Activated CD4-positive, alpha-beta T cell treated with anti-CD3 and anti-CD28 coated beads for 36 hours (primary cell): ENCODE measurements at regions not wholly inside any gene's neighbourhood (a gene's known extent, or its start where the extent isn't known, plus 50 kb on each side); places are given as distances from the start of the nearest gene placed in this dataset.

Experiments used
- ATAC-seq: fragments of 200-7000 bp; cut with Tn5 transposase; one replicate; pipeline ENCODE4 v1.10.0; 2021; ENCODE audit warnings: mild to moderate bottlenecking, moderate library complexity
- CTCF ChIA-PET: fragments of 350-600 bp; sonication (Branson Sonifier 250); formaldehyde crosslinking; loops from one replicate; lab custom pipeline; 2021; ENCODE audit warnings: antibody characterized with exemption; lab: Charles Lee
- POLR2A ChIA-PET: fragments of 350-600 bp; sonication (Branson Sonifier 250); formaldehyde crosslinking; loops from one replicate; lab custom pipeline; 2021; ENCODE audit warnings: antibody characterized with exemption, inconsistent platforms; lab: Charles Lee
- DNase-seq: peaks from one replicate; pipeline ENCODE4 v3.0.0-alpha.2; 2020
- H3K27ac Mint-ChIP-seq: one replicate; pipeline ENCODE4 v1.8.0; 2021; ENCODE audit warnings: mixed read lengths
- H3K27me3 Mint-ChIP-seq: one replicate; pipeline ENCODE4 v1.8.0; 2021; ENCODE audit warnings: mixed read lengths
- H3K36me3 Mint-ChIP-seq: one replicate; pipeline ENCODE4 v1.8.0; 2021; ENCODE audit warnings: low read depth, mixed read lengths
- H3K4me1 Mint-ChIP-seq: one replicate; pipeline ENCODE4 v1.8.0; 2021; ENCODE audit warnings: mixed read lengths
- H3K4me3 Mint-ChIP-seq: one replicate; pipeline ENCODE4 v1.8.0; 2021; ENCODE audit warnings: mild to moderate bottlenecking, moderate library complexity, mixed read lengths
- H3K9me3 Mint-ChIP-seq: one replicate; pipeline ENCODE4 v1.8.0; 2021; ENCODE audit warnings: low read depth, mixed read lengths
- intact Hi-C, 2 experiments: fragments of 100-400 bp; cut with DNase I in 1 of 2; cut with micrococcal nuclease in 1 of 2; formaldehyde crosslinking; loops; one replicate each; pipeline versions ENCODE4 v1.14.2 to v1.15.1; 2022 to 2024; cut with DNase I, micrococcal nuclease

DNA sequence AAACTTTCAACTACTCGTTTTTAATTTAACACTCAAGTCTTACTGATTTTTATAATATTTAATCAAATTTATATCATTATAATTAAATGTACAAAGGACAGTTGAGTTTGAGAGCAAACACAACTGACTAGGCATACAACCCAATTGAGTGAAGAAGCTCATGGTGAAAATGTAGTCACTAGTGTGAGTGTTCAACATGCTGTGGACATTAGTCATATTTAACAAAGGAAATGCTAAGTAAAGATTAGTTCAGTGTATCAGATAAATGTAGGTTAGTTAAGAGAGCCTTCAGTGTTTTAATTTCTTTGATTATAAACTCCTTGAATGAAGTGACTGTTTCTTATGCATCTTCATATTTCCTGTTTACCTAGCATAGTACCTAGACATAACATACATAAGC lies 444.2 kb upstream of the GOLIM4 start:
- H3K4me1 Mint-ChIP-seq: no peaks in the 10 kb centered on the region

DNA sequence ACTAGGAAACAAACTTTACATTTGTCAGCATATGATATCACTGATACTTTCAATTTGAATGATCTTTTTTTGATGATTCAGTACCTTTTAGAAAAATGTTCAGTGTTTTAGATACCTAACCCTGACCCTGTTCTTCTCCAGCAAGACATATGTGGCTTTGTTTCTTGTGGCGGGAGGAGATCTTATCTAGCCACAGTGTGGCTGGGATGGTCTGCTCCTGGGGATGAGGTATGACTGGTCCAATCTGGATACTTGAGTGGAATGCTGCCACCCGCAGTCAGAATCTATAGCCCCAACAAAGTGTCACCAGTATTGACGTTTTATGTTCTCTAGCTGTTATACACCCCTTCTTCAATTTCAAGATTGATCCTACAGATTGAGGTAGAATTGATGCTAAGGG lies 439.0 kb upstream of the GOLIM4 start:
- no peaks in the 10 kb centered on the region for H3K9me3 Mint-ChIP-seq
- H3K27ac Mint-ChIP-seq: no peak overlapping the region
- POLR2A ChIA-PET: no interaction called here
- CTCF ChIA-PET: no interaction called here
- H3K27me3 Mint-ChIP-seq: peaks cover 3% of the 10 kb centered on the region
- intact Hi-C loops: no loop called here
- no peaks in the 10 kb centered on the region for H3K4me1 Mint-ChIP-seq
- no peak for ATAC-seq
- DNase-seq: no peak
- no peak overlapping the region for H3K4me3 Mint-ChIP-seq
- H3K36me3 Mint-ChIP-seq: no peaks in the 10 kb centered on the region

More for the DNA sequence above, 444.2 kb upstream of the GOLIM4 start:
- ChIA-PET POLR2A (no interaction called here), CTCF (interaction anchor here (0.9 kb wide), 1 partner anchor 29 kb away, joined by 3 read pairs; no protein-coding TSS in a partner anchor)
- H3K36me3 Mint-ChIP-seq: no peaks in the 10 kb centered on the region
- ATAC-seq (no peak), DNase-seq (no peak)
- H3K9me3 Mint-ChIP-seq: peaks cover 4% of the 10 kb centered on the region
- no peak overlapping the region for H3K4me3 Mint-ChIP-seq
- intact Hi-C loops: no loop called here
- H3K27ac Mint-ChIP-seq: no peak overlapping the region
- peaks cover 3% of the 10 kb centered on the region for H3K27me3 Mint-ChIP-seq

DNA sequence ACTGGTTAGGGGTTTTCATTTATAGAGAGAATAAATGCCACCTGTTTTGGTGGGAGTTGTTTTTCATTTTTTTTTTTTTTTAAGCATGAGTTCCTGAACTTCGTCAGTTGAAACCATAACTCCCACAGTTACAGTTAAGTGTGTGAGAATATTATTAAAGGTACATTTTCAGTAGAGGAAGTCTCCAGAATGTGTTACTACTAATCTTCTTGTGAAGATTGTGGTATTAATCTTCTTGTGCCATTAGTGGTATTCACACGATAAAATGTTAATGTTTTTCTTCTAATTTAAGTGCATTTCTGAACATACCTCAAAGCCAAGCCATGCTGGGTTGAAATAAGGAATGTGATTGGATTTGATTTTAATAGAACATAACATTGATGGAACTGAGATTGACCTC lies 437.9 kb upstream of the GOLIM4 start:
- H3K27me3 Mint-ChIP-seq: peaks cover 3% of the 10 kb centered on the region
- ATAC-seq (no peak), DNase-seq (no peak)
- ChIA-PET POLR2A (no interaction called here), CTCF (no interaction called here)
- no peak overlapping the region for H3K27ac Mint-ChIP-seq
- H3K4me3 Mint-ChIP-seq: no peak overlapping the region
- peaks cover 1% of the 10 kb centered on the region for H3K9me3 Mint-ChIP-seq
- no peaks in the 10 kb centered on the region for H3K36me3 Mint-ChIP-seq
- H3K4me1 Mint-ChIP-seq: no peaks in the 10 kb centered on the region
- intact Hi-C loops: no loop called here

DNA sequence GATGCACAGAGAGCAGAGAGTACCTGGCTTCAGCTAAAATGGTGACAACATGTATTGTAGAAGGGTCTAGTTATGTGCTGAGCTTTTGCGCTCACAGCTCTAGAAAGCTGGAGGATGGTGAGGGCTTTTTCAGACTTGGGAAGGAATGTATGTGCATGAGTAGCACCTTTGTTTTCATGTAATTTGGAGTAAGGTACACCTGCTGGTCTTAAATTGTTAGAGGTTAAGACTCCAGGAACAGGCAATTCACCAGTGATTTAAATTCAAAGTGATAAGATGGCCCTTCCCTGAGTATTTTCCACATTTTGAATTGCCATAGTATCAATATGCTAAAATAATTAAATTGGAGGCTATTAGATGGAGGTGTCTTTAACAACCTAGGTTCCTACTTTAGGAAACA lies 436.4 kb upstream of the GOLIM4 start:
- intact Hi-C loops: no loop called here
- Mint-ChIP-seq H3K4me3 (no peak overlapping the region), H3K9me3 (peaks cover 3% of the 10 kb centered on the region), H3K4me1 (no peaks in the 10 kb centered on the region), H3K27ac (no peak overlapping the region), H3K36me3 (no peaks in the 10 kb centered on the region), H3K27me3 (peaks cover 3% of the 10 kb centered on the region)
- POLR2A ChIA-PET: no interaction called here
- DNase-seq (no peak), ATAC-seq (no peak)
- CTCF ChIA-PET: no interaction called here

DNA sequence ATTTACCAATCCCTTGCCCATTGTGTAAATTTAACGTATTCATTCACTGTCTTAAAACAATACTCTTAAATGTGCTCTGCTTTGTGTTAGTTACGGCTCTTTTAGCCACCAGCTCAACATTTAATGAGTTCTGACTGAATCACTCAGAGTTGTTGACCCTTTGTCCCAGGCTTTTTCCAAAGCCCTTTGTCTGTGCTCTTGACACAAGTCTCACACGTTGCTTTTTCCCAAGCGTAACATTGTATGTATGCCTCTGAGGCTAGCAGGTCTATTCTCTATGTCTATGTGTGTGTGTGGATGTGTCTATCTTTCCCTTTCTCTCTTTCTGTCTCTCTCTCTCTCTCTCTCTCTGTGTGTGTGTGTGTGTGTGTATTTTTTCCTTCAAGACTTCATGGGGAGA lies 435.4 kb upstream of the GOLIM4 start:
- Mint-ChIP-seq H3K27me3 (peaks cover 3% of the 10 kb centered on the region), H3K9me3 (peaks cover 3% of the 10 kb centered on the region), H3K27ac (no peak overlapping the region), H3K4me1 (no peaks in the 10 kb centered on the region), H3K36me3 (no peaks in the 10 kb centered on the region), H3K4me3 (no peak overlapping the region)
- DNase-seq (no peak), ATAC-seq (no peak)
- intact Hi-C loops: no loop called here
- CTCF ChIA-PET: no interaction called here
- POLR2A ChIA-PET: no interaction called here

DNA sequence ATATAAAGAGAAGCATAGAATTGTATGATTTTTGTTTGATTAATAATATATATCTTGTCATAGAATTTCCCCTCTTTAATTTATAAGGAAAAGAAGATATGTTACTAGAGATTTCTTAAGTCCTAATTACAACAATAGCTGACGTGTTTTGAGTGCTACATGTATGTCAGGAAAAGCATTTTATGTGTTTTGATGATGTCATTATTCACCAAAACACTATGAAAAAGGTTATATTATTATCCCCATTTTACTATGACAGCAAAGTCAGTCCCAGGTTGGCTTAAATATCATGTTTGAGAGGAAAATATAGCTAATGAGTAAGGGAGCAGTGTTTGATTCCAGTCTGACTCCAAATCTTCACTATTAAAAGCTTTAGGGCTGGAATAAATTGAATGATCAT lies 428.4 kb upstream of the GOLIM4 start:
- Mint-ChIP-seq H3K27me3 (no peaks in the 10 kb centered on the region), H3K36me3 (no peaks in the 10 kb centered on the region), H3K27ac (no peak overlapping the region), H3K4me1 (no peaks in the 10 kb centered on the region), H3K9me3 (peaks cover 2% of the 10 kb centered on the region), H3K4me3 (no peak overlapping the region)
- ChIA-PET POLR2A (no interaction called here), CTCF (interaction anchor here (1.3 kb wide), 1 partner anchor 17 kb away, joined by 3 read pairs; no protein-coding TSS in a partner anchor)
- intact Hi-C loops: no loop called here
- DNase-seq (no peak), ATAC-seq (no peak)

DNA sequence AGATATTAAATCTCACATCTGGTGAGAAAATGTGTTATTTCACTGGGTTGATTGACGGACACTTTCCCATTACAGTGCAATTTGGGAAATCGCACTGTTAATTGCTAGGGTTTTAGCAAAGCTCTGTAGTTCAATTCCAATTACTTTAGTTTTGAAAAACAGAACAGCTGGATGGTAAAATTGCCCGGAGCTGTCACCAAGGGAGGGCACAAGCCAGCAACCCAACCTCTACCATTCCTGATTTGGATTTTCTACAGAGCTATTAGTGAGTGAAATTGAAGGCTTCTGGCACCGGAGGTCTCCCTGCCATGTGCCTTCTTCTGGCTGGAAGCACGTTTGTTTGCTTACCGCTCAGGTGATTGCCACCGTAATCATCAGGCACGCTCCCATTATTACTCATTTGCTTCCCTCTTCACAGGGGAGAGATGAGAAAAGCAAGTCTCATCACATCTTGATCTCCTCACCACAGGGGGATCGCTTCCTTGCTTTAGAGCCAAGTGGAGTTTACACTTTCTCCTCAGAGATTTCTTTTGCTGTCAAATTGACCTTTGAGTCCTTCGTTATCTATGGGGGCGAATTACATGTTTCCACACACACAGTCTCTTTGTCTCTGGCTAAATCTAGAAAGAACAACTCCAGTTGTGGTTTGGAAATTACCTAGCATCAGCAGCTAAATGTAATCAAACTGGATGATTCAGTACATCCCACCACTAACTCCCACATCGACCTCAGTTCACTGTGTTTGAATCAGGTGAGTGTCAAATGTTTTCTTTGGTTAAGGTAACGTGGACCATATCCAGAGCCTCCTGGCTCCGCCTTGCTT lies 421.7 kb upstream of the GOLIM4 start:
- POLR2A ChIA-PET: no interaction called here
- CTCF ChIA-PET: no interaction called here

DNA sequence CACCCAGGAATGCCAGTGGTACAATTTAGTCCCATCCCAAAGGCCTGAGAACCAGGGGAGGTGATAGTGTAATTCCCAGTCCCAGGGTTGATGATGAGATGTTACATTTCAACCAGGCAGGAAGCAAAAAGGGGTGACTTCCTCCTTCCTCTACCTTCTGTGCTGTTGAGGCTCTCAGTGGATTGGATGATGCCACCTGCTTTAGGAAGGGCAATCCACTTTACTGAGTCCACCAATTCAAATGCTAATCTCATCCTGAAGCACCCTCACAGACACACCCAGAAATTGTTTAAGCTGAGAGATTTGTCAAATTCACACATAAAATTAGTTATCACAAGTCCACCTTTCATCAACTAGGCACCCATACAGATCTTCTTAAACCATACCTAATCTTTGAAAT lies 418.5 kb upstream of the GOLIM4 start:
- Mint-ChIP-seq H3K4me3 (no peak overlapping the region), H3K9me3 (no peaks in the 10 kb centered on the region), H3K27ac (no peak overlapping the region), H3K36me3 (no peaks in the 10 kb centered on the region), H3K27me3 (no peaks in the 10 kb centered on the region), H3K4me1 (no peaks in the 10 kb centered on the region)
- POLR2A ChIA-PET: no interaction called here
- intact Hi-C loops: loop anchor here in 1 of 2 experiments (5.0 kb wide), 1 partner anchor 333 kb away; no protein-coding TSS in a partner anchor
- CTCF ChIA-PET: no interaction called here
- ATAC-seq: no peak
- no peak for DNase-seq

More for the DNA sequence above, 421.7 kb upstream of the GOLIM4 start:
- Mint-ChIP-seq H3K36me3 (no peaks in the 10 kb centered on the region), H3K4me1 (no peaks in the 10 kb centered on the region), H3K27ac (no peak overlapping the region), H3K9me3 (no peaks in the 10 kb centered on the region), H3K27me3 (no peaks in the 10 kb centered on the region), H3K4me3 (no peak overlapping the region)
- DNase-seq: no peak
- ATAC-seq: peak; percentile 23
- intact Hi-C loops: no loop called here

DNA sequence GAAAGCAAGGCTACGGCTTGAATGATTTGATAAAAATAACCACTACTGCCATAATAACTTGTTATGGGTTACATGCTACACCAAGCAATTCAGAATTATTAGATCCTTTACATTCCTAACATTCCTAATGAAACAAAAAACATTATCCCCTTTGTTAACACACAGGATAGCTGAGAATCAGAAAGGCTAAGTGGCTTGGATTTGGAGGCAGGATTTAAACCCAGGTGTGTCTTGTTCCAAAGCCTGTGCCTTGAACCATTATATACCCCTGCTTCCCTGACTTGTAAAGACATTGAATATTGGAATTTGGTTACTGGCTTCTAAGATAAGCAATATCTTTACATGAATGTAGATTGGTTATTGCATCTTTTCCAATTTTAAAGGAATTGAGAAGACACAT lies 417.1 kb upstream of the GOLIM4 start:
- ATAC-seq (no peak), DNase-seq (no peak)
- Mint-ChIP-seq H3K27me3 (no peaks in the 10 kb centered on the region), H3K4me3 (no peak overlapping the region), H3K36me3 (no peaks in the 10 kb centered on the region), H3K9me3 (no peaks in the 10 kb centered on the region), H3K4me1 (no peaks in the 10 kb centered on the region), H3K27ac (no peak overlapping the region)
- CTCF ChIA-PET: interaction anchor here (0.7 kb wide), 2 partner anchors 11 to 42 kb away, joined by 3 read pairs; no protein-coding TSS in a partner anchor
- intact Hi-C loops: loop anchor here in 1 of 2 experiments (5.0 kb wide), 1 partner anchor 334 kb away; no protein-coding TSS in a partner anchor
- POLR2A ChIA-PET: no interaction called here

DNA sequence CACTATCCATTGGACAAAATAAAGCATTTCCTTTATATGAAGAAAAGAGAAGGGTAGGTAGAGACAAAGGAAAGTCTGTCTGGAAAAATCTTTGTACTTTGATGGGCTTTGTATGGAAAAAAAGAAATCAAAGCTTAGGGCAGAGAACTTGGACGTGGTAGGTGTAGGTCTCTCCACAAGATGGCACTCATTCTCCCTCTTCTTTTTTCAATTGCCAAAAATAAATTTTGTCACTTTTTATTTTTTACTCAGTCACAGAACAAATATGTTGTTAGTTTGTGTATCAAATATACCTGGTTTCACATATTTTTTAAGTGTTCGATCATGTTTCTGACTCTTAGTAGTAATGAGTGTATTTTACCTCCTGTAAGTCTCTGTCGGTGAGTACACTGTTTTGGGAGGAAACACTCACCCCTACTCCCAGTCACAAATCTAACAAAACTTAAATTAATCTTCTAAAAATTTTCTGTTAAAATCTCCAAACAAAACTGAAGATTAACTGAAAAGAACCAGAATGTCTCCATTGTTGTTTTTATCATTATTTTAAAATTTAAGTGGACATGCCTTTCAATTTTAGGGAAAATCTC lies 415.8 kb upstream of the GOLIM4 start:
- intact Hi-C loops: loop anchor here (2.0 to 5.0 kb wide), 2 partner anchors 335 to 336 kb away; no protein-coding TSS in a partner anchor
- ATAC-seq: no peak
- no peaks in the 10 kb centered on the region for H3K4me1 Mint-ChIP-seq
- ChIA-PET POLR2A (no interaction called here), CTCF (interaction anchor here (0.7 to 1.3 kb wide), 2 partner anchors 28 to 1034 kb away, joined by 3 read pairs; no protein-coding TSS in a partner anchor)
- H3K9me3 Mint-ChIP-seq: no peaks in the 10 kb centered on the region
- no peak for DNase-seq
- no peak overlapping the region for H3K27ac Mint-ChIP-seq
- H3K36me3 Mint-ChIP-seq: no peaks in the 10 kb centered on the region
- no peak overlapping the region for H3K4me3 Mint-ChIP-seq
- H3K27me3 Mint-ChIP-seq: no peaks in the 10 kb centered on the region

DNA sequence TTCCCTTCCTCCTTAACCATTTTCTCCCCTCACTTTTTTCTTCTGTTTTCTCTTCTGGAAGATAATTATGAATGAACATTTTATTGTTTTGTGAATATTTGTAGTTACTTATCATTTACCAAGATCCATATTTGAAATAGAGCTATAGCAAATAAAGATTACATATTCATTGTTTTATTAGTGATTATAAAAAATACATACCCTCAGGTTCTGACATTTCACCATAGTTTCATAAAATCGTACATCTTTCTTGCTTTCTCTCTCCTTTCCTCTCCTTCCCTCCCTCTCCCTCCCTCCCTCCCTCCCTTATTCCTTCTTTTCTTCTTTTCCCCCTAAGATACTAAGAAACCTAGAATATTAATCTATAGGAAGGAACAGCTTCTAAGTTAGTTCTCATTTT lies 410.9 kb upstream of the GOLIM4 start:
- no peak for ATAC-seq
- Mint-ChIP-seq H3K4me1 (no peaks in the 10 kb centered on the region), H3K27ac (no peak overlapping the region), H3K9me3 (no peaks in the 10 kb centered on the region), H3K36me3 (no peaks in the 10 kb centered on the region), H3K4me3 (no peak overlapping the region), H3K27me3 (no peaks in the 10 kb centered on the region)
- POLR2A ChIA-PET: no interaction called here
- CTCF ChIA-PET: no interaction called here
- no peak for DNase-seq
- intact Hi-C loops: no loop called here

DNA sequence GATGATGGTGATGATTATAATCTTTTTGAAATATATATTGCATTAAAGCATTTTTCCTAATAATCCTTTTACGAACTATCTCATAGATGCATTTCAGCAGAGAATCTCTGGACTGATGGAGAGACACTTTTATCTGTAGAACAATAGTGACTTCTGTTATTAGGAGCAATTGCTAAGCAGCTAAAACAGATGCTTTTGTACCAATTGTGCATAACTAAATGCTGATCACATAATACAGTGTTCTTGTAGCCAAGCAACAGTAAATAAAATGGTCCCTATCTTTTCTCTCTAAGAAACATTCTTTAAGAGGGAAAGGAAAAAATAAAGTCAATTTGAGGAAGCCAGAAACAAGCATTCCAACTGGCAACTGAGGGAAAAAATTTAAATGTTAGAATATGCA lies 405.8 kb upstream of the GOLIM4 start:
- H3K36me3 Mint-ChIP-seq: no peaks in the 10 kb centered on the region
- intact Hi-C loops: no loop called here
- no peak overlapping the region for H3K4me3 Mint-ChIP-seq
- DNase-seq (no peak), ATAC-seq (no peak)
- H3K4me1 Mint-ChIP-seq: no peaks in the 10 kb centered on the region
- ChIA-PET CTCF (no interaction called here), POLR2A (no interaction called here)
- no peaks in the 10 kb centered on the region for H3K9me3 Mint-ChIP-seq
- H3K27ac Mint-ChIP-seq: no peak overlapping the region
- H3K27me3 Mint-ChIP-seq: no peaks in the 10 kb centered on the region
